HepG2 (cell line): ENCODE measurements at regions not wholly inside any gene's neighbourhood (a gene's known extent, or its start where the extent isn't known, plus 50 kb on each side); places are given as distances from the start of the nearest gene placed in this dataset.

Source experiments
- ATAC-seq: fragments of 200-7000 bp; cut with Tn5 transposase; 3 replicates; pipeline ENCODE4 v1.9.1; 2020; ENCODE audit warnings: mild to moderate bottlenecking, moderate library complexity
- BruUV-seq: library from RNA; stranded (reverse); fragments of 400-500 nt; replicated peaks from 2 replicates; lab custom pipeline; 2021; lab: Mats Ljungman, UMichigan
- CTCF ChIA-PET: fragments of 300-600 bp; formaldehyde crosslinking; extraction: SDS; loops from one replicate; lab custom pipeline; 2021; ENCODE audit warnings: low total read pairs, inconsistent platforms, low intra/inter-chr PET ratio; lab: Yijun Ruan, JAX
- POLR2A ChIA-PET: fragments of 350-600 bp; sonication (Branson Sonifier 250); formaldehyde crosslinking; loops from one replicate; lab custom pipeline; 2020; ENCODE audit warnings: antibody characterized with exemption, inconsistent platforms; lab: Yijun Ruan, JAX
- DNase-seq: peaks from one replicate; pipeline ENCODE4 v3.0.0-alpha.2; 2015; ENCODE audit warnings: low spot score
- FAIRE-seq: peaks from 3 replicates; lab custom pipeline; 2011; peaks lifted over from hg19 to GRCh38; lab: Jason Lieb, UNC
- H2AFZ ChIP-seq: one replicate; pipeline ENCODE4 v1.6.1; 2011; ENCODE audit warnings: low read length, inconsistent platforms
- H3K27ac ChIP-seq: fragments of 300-600 bp; 3 replicates; pipeline ENCODE4 v1.8.0; 2011; ENCODE audit warnings: mixed run types, mild to moderate bottlenecking, mixed read lengths, low read length, inconsistent platforms; ENCODE audit not compliant: insufficient read depth; ENCODE audit errors: extremely low read length
- H3K27me3 ChIP-seq, 2 experiments: fragments of 200-600 bp in 1 of 2; 2 replicates in 1 of 2; 3 replicates in 1 of 2; pipeline versions ENCODE4 v1.6.0 to v1.8.0; 2011; ENCODE audit warnings: low read length in 2 of 2, mild to moderate bottlenecking in 2 of 2, moderate library complexity in 2 of 2, inconsistent platforms in 1 of 2; ENCODE audit not compliant: insufficient read depth in 2 of 2, control insufficient read depth in 1 of 2
- H3K36me3 ChIP-seq, 2 experiments: fragments of 200-600 bp in 1 of 2; replicated peaks in 1 of 2; 2 replicates in 1 of 2; 3 replicates in 1 of 2; pipeline versions ENCODE4 v1.5.1 to v1.8.0; 2011; ENCODE audit warnings: low read length in 2 of 2, inconsistent platforms in 1 of 2; ENCODE audit not compliant: insufficient read depth in 2 of 2, control insufficient read depth in 1 of 2
- H3K4me1 ChIP-seq: 2 replicates; pipeline ENCODE4 v1.5.1; 2012; ENCODE audit warnings: low read length, inconsistent platforms; ENCODE audit not compliant: insufficient read depth
- H3K4me2 ChIP-seq: 2 replicates; pipeline ENCODE4 v1.6.0; 2011; ENCODE audit warnings: low read depth, low read length, inconsistent platforms
- H3K4me3 ChIP-seq, 3 experiments: fragments of 200-600 bp in 1 of 3; sonication (generic), shearing (Covaris generic) in 1 of 3; replicated peaks in 1 of 3; 2 replicates each; pipeline ENCODE4 v1.5.1; 2011 to 2016; ENCODE audit warnings: low read length in 3 of 3, inconsistent platforms in 2 of 3, low read depth in 2 of 3, mild to moderate bottlenecking in 2 of 3, control low read depth in 1 of 3, mixed read lengths in 1 of 3; ENCODE audit not compliant: insufficient read depth in 1 of 3
- H3K79me2 ChIP-seq: one replicate; pipeline ENCODE4 v1.6.1; 2011; ENCODE audit warnings: low read length, inconsistent platforms; ENCODE audit not compliant: insufficient read depth
- H3K9ac ChIP-seq: 2 replicates; pipeline ENCODE4 v1.6.0; 2011; ENCODE audit warnings: mild to moderate bottlenecking, low read depth, low read length, inconsistent platforms; ENCODE audit not compliant: insufficient read depth
- H3K9me3 ChIP-seq: 2 replicates; pipeline ENCODE4 v1.5.1; 2012; ENCODE audit warnings: mild to moderate bottlenecking, low read length
- H4K20me1 ChIP-seq: 2 replicates; pipeline ENCODE4 v1.6.0; 2011; ENCODE audit warnings: inconsistent platforms, mild to moderate bottlenecking, low read length, moderate library complexity; ENCODE audit not compliant: insufficient read depth
- HNRNPK ChIP-seq: fragments of 200-400 bp; formaldehyde crosslinking; IDR thresholded peaks from 2 replicates; pipeline ENCODE4 v1.6.1; 2018; ENCODE audit warnings: low read length, low read depth, moderate library complexity, mild to moderate bottlenecking; ENCODE audit not compliant: poor library complexity, severe bottlenecking
- MAFF ChIP-seq: IDR thresholded peaks from 2 replicates; pipeline ENCODE4 v1.6.1; 2011; ENCODE audit warnings: low read depth, low read length, improper control_type of control experiment
- MAFK ChIP-seq, 2 experiments: IDR thresholded peaks in 1 of 2; conservative IDR thresholded peaks in 1 of 2; 2 replicates each; pipeline ENCODE4 v1.6.1; 2011; ENCODE audit warnings: improper control_type of control experiment in 2 of 2, low read length in 2 of 2
- SP1 ChIP-seq, 2 experiments: fragments of 450-650 bp in 1 of 2; sonication (generic) in 1 of 2; formaldehyde crosslinking in 1 of 2; IDR thresholded peaks; 2 replicates each; pipeline versions ENCODE4 v1.4.0 to v1.6.1; 2016 to 2020; ENCODE audit warnings: missing genetic modification reagents in 1 of 2
- ZBTB1 ChIP-seq: sonication (generic); formaldehyde crosslinking; IDR thresholded peaks from 2 replicates; pipeline ENCODE4 v1.4.0; 2020; ENCODE audit warnings: missing genetic modification reagents, borderline replicate concordance
- ZBTB21 ChIP-seq: sonication (generic); formaldehyde crosslinking; IDR thresholded peaks from 2 replicates; pipeline ENCODE4 v1.4.0; 2020; ENCODE audit warnings: missing genetic modification reagents
- ZNF350 ChIP-seq: sonication (generic); formaldehyde crosslinking; IDR thresholded peaks from 2 replicates; pipeline ENCODE4 v1.4.0; 2020; ENCODE audit warnings: mild to moderate bottlenecking, low read depth, missing genetic modification reagents, borderline replicate concordance
- WGBS: methylation state at CpG from one replicate; pipeline ENCODE4 v1.1.6; 2017; ENCODE audit warnings: low lambda C conversion rate; 5-methylcytosine and 5-hydroxymethylcytosine counted together
- in situ Hi-C: cut with HindIII; loops from 2 replicates; pipeline ENCODE4 v1.10.0; 2017; ENCODE audit warnings: low pct_unique_long_range_greater_than_20kb; ENCODE audit not compliant: extremely low pct_ligation_motif_present
- intact Hi-C: fragments of 100-400 bp; cut with micrococcal nuclease; formaldehyde crosslinking; loops from one replicate; pipeline ENCODE4 v1.10.0; 2022; ENCODE audit not compliant: unreplicated experiment

GRCh38 chr5:114940709-114941108 lies 229.0 kb downstream of the TRIM36 start:
- in situ Hi-C loops, result no loop called here

GRCh38 chr5:114935490-114935889 lies 234.2 kb downstream of the TRIM36 start:
- no peak for FAIRE-seq
- H3K79me2 ChIP-seq, result no peaks in the 10 kb centered on the region
- no peak overlapping the region for H2AFZ ChIP-seq
- peaks cover 32% of the 10 kb centered on the region for H3K9me3 ChIP-seq
- ChIA-PET POLR2A (no interaction called here), CTCF (no interaction called here)
- no peak for ATAC-seq
- H3K4me2 ChIP-seq, result no peak overlapping the region
- H3K9ac ChIP-seq, result no peak overlapping the region
- in situ Hi-C loops, result no loop called here
- H3K4me1 ChIP-seq, result no peaks in the 10 kb centered on the region
- no peaks in the 10 kb centered on the region for H4K20me1 ChIP-seq
- DNase-seq, result no peak
- intact Hi-C loops, result no loop called here
- TF ChIP-seq MAFF (peak; percentile 62), ZBTB1 (CRISPR knock-in tag) (no peak), HNRNPK (no peak), SP1 (IDR thresholded peaks at IDR 0.05) (no peak), SP1 (CRISPR knock-in tag; IDR thresholded peaks at IDR 0.05) (no peak), ZNF350 (CRISPR knock-in tag) (no peak), MAFK (conservative IDR thresholded peaks at IDR 0.05 in 1 of 2, IDR thresholded peaks at IDR 0.05 in 1 of 2; ENCODE audit: low read length in 2 of 2) (peak; percentile 64 to 67; a peak in 3 of 4 replicates)
- no peak overlapping the region for H3K27ac ChIP-seq
- no peak overlapping the region for H3K4me3 ChIP-seq
- BruUV-seq, result no TSS peak
- H3K27me3 ChIP-seq, result no peaks in the 10 kb centered on the region
- H3K36me3 ChIP-seq, result no peaks in the 10 kb centered on the region

More at GRCh38 chr5:114940709-114941108, 229.0 kb downstream of the TRIM36 start:
- no TSS peak for BruUV-seq
- intact Hi-C loops, result no loop called here
- ATAC-seq, result no peak
- no peak for FAIRE-seq
- peaks cover 56% of the 10 kb centered on the region for H3K9me3 ChIP-seq
- ChIA-PET POLR2A (no interaction called here), CTCF (no interaction called here)
- H3K36me3 ChIP-seq, result no peaks in the 10 kb centered on the region
- no peak for DNase-seq
- no peaks in the 10 kb centered on the region for H3K79me2 ChIP-seq
- peak; percentile 64 for TF ChIP-seq MAFF
- peak; percentile 66 to 80; a peak in 3 of 4 replicates for TF ChIP-seq MAFK (conservative IDR thresholded peaks at IDR 0.05 in 1 of 2, IDR thresholded peaks at IDR 0.05 in 1 of 2; ENCODE audit: low read length in 2 of 2)
- TF ChIP-seq ZBTB21 (CRISPR knock-in tag), result no peak
- H3K27ac ChIP-seq, result no peak overlapping the region
- H3K27me3 ChIP-seq, result no peaks in the 10 kb centered on the region
- H3K4me3 ChIP-seq, result no peak overlapping the region
- H3K4me2 ChIP-seq, result no peak overlapping the region
- no peak overlapping the region for H2AFZ ChIP-seq
- 2% methylated on average over 1 of the region's 1 CpG for WGBS
- H4K20me1 ChIP-seq, result no peaks in the 10 kb centered on the region
- H3K4me1 ChIP-seq, result no peaks in the 10 kb centered on the region
- H3K9ac ChIP-seq, result no peak overlapping the region
